GM18505 (cell line): ENCODE measurements at regions not wholly inside any gene's neighbourhood (a gene's known extent, or its start where the extent isn't known, plus 50 kb on each side); places are given as distances from the start of the nearest gene placed in this dataset.
A peak's percentile ranks its signal among the peaks of the same experiment; 100 is the strongest.

Source experiments
- ATAC-seq: cut with Tn5 transposase; IDR thresholded peaks from one replicate; pipeline ENCODE4 v1.9.1; 2021; ENCODE audit not compliant: unreplicated experiment
- POLR2A ChIP-seq: IDR thresholded peaks from 4 replicates; pipeline ENCODE4 v1.6.1; 2011; ENCODE audit warnings: borderline replicate concordance; ENCODE audit not compliant: insufficient read depth, insufficient read length; ENCODE audit errors: extremely low read depth

GRCh38 chr6:84424956-84425355, 197.5 kb upstream of the CEP162 start:
- TF ChIP-seq POLR2A: no peak

GRCh38 chr6:84422380-84422968, 195.0 kb upstream of the CEP162 start:
- ATAC-seq: peak; percentile 91

More at GRCh38 chr6:84424956-84425355, 197.5 kb upstream of the CEP162 start:
- ATAC-seq: no peak

GRCh38 chr6:84421031-84421430, 193.6 kb upstream of the CEP162 start:
- no peak for TF ChIP-seq POLR2A
- no peak for ATAC-seq

More at GRCh38 chr6:84422380-84422968, 195.0 kb upstream of the CEP162 start:
- TF ChIP-seq POLR2A: no peak

GRCh38 chr6:84417260-84417659, 189.8 kb upstream of the CEP162 start:
- TF ChIP-seq POLR2A: no peak

GRCh38 chr6:84416043-84416657, 188.7 kb upstream of the CEP162 start:
- no peak for TF ChIP-seq POLR2A
- no peak for ATAC-seq

More at GRCh38 chr6:84417260-84417659, 189.8 kb upstream of the CEP162 start:
- no peak for ATAC-seq

- no peak for TF ChIP-seq POLR2A
- ATAC-seq: no peak
Observed at GRCh38 chr6:84415517-84415916, 188.1 kb upstream of the CEP162 start.

GRCh38 chr6:84415068-84415467, 187.6 kb upstream of the CEP162 start:
- TF ChIP-seq POLR2A: no peak
- ATAC-seq: no peak

GRCh38 chr6:84414531-84414930, 187.1 kb upstream of the CEP162 start:
- ATAC-seq: no peak
- no peak for TF ChIP-seq POLR2A

- no peak for ATAC-seq
Observed at GRCh38 chr6:84411060-84411629, 183.7 kb upstream of the CEP162 start.

GRCh38 chr6:84409911-84410310, 182.5 kb upstream of the CEP162 start:
- TF ChIP-seq POLR2A: no peak
- ATAC-seq: no peak

More at GRCh38 chr6:84411060-84411629, 183.7 kb upstream of the CEP162 start:
- TF ChIP-seq POLR2A: no peak

- TF ChIP-seq POLR2A: no peak
- ATAC-seq: no peak
Observed at GRCh38 chr6:84408028-84408427, 180.6 kb upstream of the CEP162 start.

GRCh38 chr6:84403545-84403944, 176.1 kb upstream of the CEP162 start:
- ATAC-seq: no peak
- no peak for TF ChIP-seq POLR2A

GRCh38 chr6:84399003-84399402, 171.6 kb upstream of the CEP162 start:
- TF ChIP-seq POLR2A: no peak
- ATAC-seq: no peak

GRCh38 chr6:84392261-84392660, 164.8 kb upstream of the CEP162 start:
- no peak for TF ChIP-seq POLR2A
- no peak for ATAC-seq
